ENCODE measurements at regions not wholly inside any gene's neighbourhood (a gene's known extent, or its start where the extent isn't known, plus 50 kb on each side); places are given as distances from the start of the nearest gene placed in this dataset.

GRCh38 chr5:112070022-112070421, 313.0 kb upstream of the NREP start:
- TF ChIP-seq CTCF (IDR thresholded peaks at IDR 0.05; ENCODE audit: poor library complexity, severe bottlenecking) (no peak), EZH2 (IDR thresholded peaks at IDR 0.05; ENCODE audit: borderline replicate concordance, insufficient read depth, low read length, poor library complexity, severe bottlenecking) (no peak), REST (IDR thresholded peaks at IDR 0.05; ENCODE audit: borderline replicate concordance) (no peak), POLR2AphosphoS5 (IDR thresholded peaks at IDR 0.05) (no peak), RAD21 (conservative IDR thresholded peaks at IDR 0.05) (no peak), EP300 (conservative IDR thresholded peaks at IDR 0.05; ENCODE audit: poor library complexity, severe bottlenecking) (no peak)

Measured in neural cell (in vitro differentiated cells).